NT2/D1 (cell line): ENCODE measurements at regions not wholly inside any gene's neighbourhood (a gene's known extent, or its start where the extent isn't known, plus 50 kb on each side); places are given as distances from the start of the nearest gene placed in this dataset.

Experiments used
- DNase-seq: peaks from one replicate; pipeline ENCODE4 v3.0.0-alpha.2; 2011; ENCODE audit warnings: low read depth, low spot score
- H3K27me3 ChIP-seq: 2 replicates; pipeline ENCODE4 v1.6.0; 2011; ENCODE audit warnings: mild to moderate bottlenecking; ENCODE audit not compliant: insufficient read length, insufficient read depth
- H3K36me3 ChIP-seq: 2 replicates; pipeline ENCODE4 v1.6.1; 2011; ENCODE audit warnings: mild to moderate bottlenecking, low read length, mixed read lengths; ENCODE audit not compliant: insufficient read depth, insufficient read length
- H3K4me1 ChIP-seq: 2 replicates; pipeline ENCODE4 v1.5.1; 2011; ENCODE audit not compliant: insufficient read depth, insufficient read length
- H3K4me3 ChIP-seq: 2 replicates; pipeline ENCODE4 v1.5.1; 2011; ENCODE audit warnings: low read depth; ENCODE audit not compliant: insufficient read length
- H3K9ac ChIP-seq: 2 replicates; pipeline ENCODE4 v1.6.0; 2011; ENCODE audit warnings: low read depth; ENCODE audit not compliant: insufficient read length
- H3K9me3 ChIP-seq: 2 replicates; pipeline ENCODE4 v1.5.1; 2011; ENCODE audit warnings: mild to moderate bottlenecking, low read length; ENCODE audit not compliant: insufficient read depth
- SUZ12 ChIP-seq: IDR thresholded peaks from 2 replicates; pipeline ENCODE4 v1.6.1; 2011; ENCODE audit not compliant: insufficient read length, insufficient read depth; ENCODE audit errors: extremely low read depth
- YY1 ChIP-seq: IDR thresholded peaks from 2 replicates; pipeline ENCODE4 v1.6.1; 2011; ENCODE audit not compliant: insufficient read length, insufficient read depth
- ZNF274 ChIP-seq: IDR thresholded peaks from 2 replicates; pipeline ENCODE4 v1.6.1; 2011; ENCODE audit warnings: mild to moderate bottlenecking, low read depth, low read length

- H3K9ac ChIP-seq, result no peak overlapping the region
- H3K4me1 ChIP-seq, result no peaks in the 10 kb centered on the region
- H3K9me3 ChIP-seq, result no peaks in the 10 kb centered on the region
- no peaks in the 10 kb centered on the region for H3K27me3 ChIP-seq
- no peak overlapping the region for H3K4me3 ChIP-seq
- no peak for DNase-seq
- H3K36me3 ChIP-seq, result no peaks in the 10 kb centered on the region
- TF ChIP-seq ZNF274, result no peak
- TF ChIP-seq SUZ12, result no peak
- TF ChIP-seq YY1, result no peak
These were observed 292.9 kb downstream of the PTEN start for GRCh38 chr10:88156341-88156740.

- no peak for TF ChIP-seq SUZ12
- no peak overlapping the region for H3K9ac ChIP-seq
- no peak for DNase-seq
These were observed 294.6 kb downstream of the PTEN start for GRCh38 chr10:88157981-88158465.

GRCh38 chr10:88158526-88159122 is 295.2 kb downstream of the PTEN start:
- Histone ChIP-seq H3K4me3 (no peak overlapping the region), H3K9me3 (no peaks in the 10 kb centered on the region), H3K4me1 (no peaks in the 10 kb centered on the region), H3K27me3 (no peaks in the 10 kb centered on the region), H3K36me3 (no peaks in the 10 kb centered on the region), H3K9ac (no peak overlapping the region)
- no peak for TF ChIP-seq YY1
- TF ChIP-seq SUZ12, result no peak
- no peak for TF ChIP-seq ZNF274
- DNase-seq, result no peak

More at GRCh38 chr10:88157981-88158465, 294.6 kb downstream of the PTEN start:
- Histone ChIP-seq H3K4me1 (no peaks in the 10 kb centered on the region), H3K9me3 (no peaks in the 10 kb centered on the region), H3K4me3 (no peak overlapping the region), H3K36me3 (no peaks in the 10 kb centered on the region), H3K27me3 (no peaks in the 10 kb centered on the region)

GRCh38 chr10:88159127-88159829 is 295.9 kb downstream of the PTEN start:
- Histone ChIP-seq H3K27me3 (no peaks in the 10 kb centered on the region), H3K9ac (no peak overlapping the region), H3K9me3 (no peaks in the 10 kb centered on the region), H3K4me3 (no peak overlapping the region), H3K4me1 (no peaks in the 10 kb centered on the region), H3K36me3 (no peaks in the 10 kb centered on the region)
- TF ChIP-seq ZNF274 (no peak), SUZ12 (no peak), YY1 (no peak)
- DNase-seq, result no peak

GRCh38 chr10:88161070-88161469 is 297.6 kb downstream of the PTEN start:
- Histone ChIP-seq H3K27me3 (no peaks in the 10 kb centered on the region), H3K9ac (no peak overlapping the region), H3K4me3 (no peak overlapping the region), H3K4me1 (no peaks in the 10 kb centered on the region), H3K36me3 (no peaks in the 10 kb centered on the region), H3K9me3 (no peaks in the 10 kb centered on the region)
- TF ChIP-seq ZNF274 (no peak), YY1 (no peak), SUZ12 (no peak)
- no peak for DNase-seq

GRCh38 chr10:88161756-88162155 is 298.3 kb downstream of the PTEN start:
- H3K4me3 ChIP-seq, result no peak overlapping the region
- no peak for DNase-seq
- no peak for TF ChIP-seq SUZ12
- TF ChIP-seq YY1, result no peak
- no peak for TF ChIP-seq ZNF274
- H3K4me1 ChIP-seq, result no peaks in the 10 kb centered on the region
- no peaks in the 10 kb centered on the region for H3K27me3 ChIP-seq
- no peaks in the 10 kb centered on the region for H3K9me3 ChIP-seq
- no peaks in the 10 kb centered on the region for H3K36me3 ChIP-seq
- H3K9ac ChIP-seq, result no peak overlapping the region

GRCh38 chr10:88162852-88163251 is 299.4 kb downstream of the PTEN start:
- H3K4me1 ChIP-seq, result no peaks in the 10 kb centered on the region
- TF ChIP-seq ZNF274 (no peak), SUZ12 (no peak), YY1 (no peak)
- no peaks in the 10 kb centered on the region for H3K36me3 ChIP-seq
- H3K4me3 ChIP-seq, result no peak overlapping the region
- H3K9me3 ChIP-seq, result no peaks in the 10 kb centered on the region
- no peak overlapping the region for H3K9ac ChIP-seq
- no peaks in the 10 kb centered on the region for H3K27me3 ChIP-seq
- no peak for DNase-seq
